MCF 10A (cell line): ENCODE measurements at regions not wholly inside any gene's neighbourhood (a gene's known extent, or its start where the extent isn't known, plus 50 kb on each side); places are given as distances from the start of the nearest gene placed in this dataset.

Experiments used
- BruUV-seq: library from RNA; stranded (reverse); fragments of 400-500 nt; replicated peaks from 2 replicates; lab custom pipeline; 2021; lab: Mats Ljungman, UMichigan
- CTCF ChIA-PET: fragments of 300-600 bp; sonication (Branson Sonifier 250); formaldehyde crosslinking; extraction: SDS; loops from one replicate; lab custom pipeline; 2021; ENCODE audit warnings: antibody characterized with exemption, inconsistent platforms; lab: Yijun Ruan, JAX
- POLR2A ChIA-PET: fragments of 300-600, 350-650 bp; sonication (Branson Sonifier 250); formaldehyde crosslinking; extraction: SDS; loops from one replicate; lab custom pipeline; 2020; ENCODE audit warnings: antibody characterized with exemption, inconsistent platforms; lab: Yijun Ruan, JAX
- DNase-seq: peaks from one replicate; pipeline ENCODE4 v3.0.0-alpha.2; 2018; ENCODE audit not compliant: unreplicated experiment
- H3K27ac Mint-ChIP-seq: one replicate; pipeline ENCODE4 v1.8.0; 2022; ENCODE audit warnings: mild to moderate bottlenecking, low read depth, mixed read lengths; ENCODE audit not compliant: unreplicated experiment
- H3K27me3 Mint-ChIP-seq: one replicate; pipeline ENCODE4 v1.8.0; 2022; ENCODE audit warnings: mixed read lengths; ENCODE audit not compliant: insufficient read depth, unreplicated experiment
- H3K36me3 Mint-ChIP-seq: one replicate; pipeline ENCODE4 v1.8.0; 2022; ENCODE audit warnings: mild to moderate bottlenecking, moderate library complexity, mixed read lengths; ENCODE audit not compliant: insufficient read depth, unreplicated experiment
- H3K4me1 Mint-ChIP-seq: one replicate; pipeline ENCODE4 v1.8.0; 2022; ENCODE audit warnings: mixed read lengths; ENCODE audit not compliant: insufficient read depth, unreplicated experiment
- H3K4me3 Mint-ChIP-seq: one replicate; pipeline ENCODE4 v1.8.0; 2022; ENCODE audit warnings: mild to moderate bottlenecking, moderate library complexity, mixed read lengths; ENCODE audit not compliant: unreplicated experiment
- H3K9me3 Mint-ChIP-seq: one replicate; pipeline ENCODE4 v1.8.0; 2022; ENCODE audit warnings: mixed read lengths; ENCODE audit not compliant: unreplicated experiment
- intact Hi-C: fragments of 100-400 bp; cut with micrococcal nuclease; formaldehyde crosslinking; loops from 2 replicates; pipeline ENCODE4 v1.14.1; 2022
- TF ChIP-seq, protein P1 (sequence below): fragments of 200-600 bp; IDR thresholded peaks from one replicate; pipeline ENCODE4 v1.8.0; 2022; ENCODE audit warnings: antibody characterized with exemption, mild to moderate bottlenecking; ENCODE audit not compliant: unreplicated experiment

DNA sequence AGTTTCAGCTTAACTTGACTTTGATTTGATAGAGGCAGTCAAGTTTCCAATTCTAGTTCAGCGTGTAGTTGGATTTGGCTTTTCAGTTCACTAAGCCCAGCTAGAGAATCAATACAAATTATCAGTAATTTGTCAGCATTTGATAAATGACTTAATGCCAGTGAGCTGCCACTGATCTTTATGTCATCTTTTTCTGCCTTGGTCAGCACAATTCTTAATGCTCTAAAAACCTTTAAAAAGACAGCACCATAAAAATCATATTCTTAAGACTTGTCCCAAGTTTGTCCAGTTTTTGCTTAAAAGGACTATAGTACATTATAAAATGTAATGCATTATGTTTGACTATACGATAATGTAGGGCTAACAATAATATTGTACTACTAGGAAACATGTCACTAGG lies 920.5 kb downstream of the LRFN5 start:
- DNase-seq: no peak
- Mint-ChIP-seq H3K9me3 (peaks cover 4% of the 10 kb centered on the region), H3K27ac (no peak overlapping the region), H3K4me1 (peaks cover 5% of the 10 kb centered on the region), H3K36me3 (no peaks in the 10 kb centered on the region), H3K4me3 (no peak overlapping the region), H3K27me3 (no peaks in the 10 kb centered on the region)
- intact Hi-C loops: no loop called here
- TF ChIP-seq, protein P1, sequence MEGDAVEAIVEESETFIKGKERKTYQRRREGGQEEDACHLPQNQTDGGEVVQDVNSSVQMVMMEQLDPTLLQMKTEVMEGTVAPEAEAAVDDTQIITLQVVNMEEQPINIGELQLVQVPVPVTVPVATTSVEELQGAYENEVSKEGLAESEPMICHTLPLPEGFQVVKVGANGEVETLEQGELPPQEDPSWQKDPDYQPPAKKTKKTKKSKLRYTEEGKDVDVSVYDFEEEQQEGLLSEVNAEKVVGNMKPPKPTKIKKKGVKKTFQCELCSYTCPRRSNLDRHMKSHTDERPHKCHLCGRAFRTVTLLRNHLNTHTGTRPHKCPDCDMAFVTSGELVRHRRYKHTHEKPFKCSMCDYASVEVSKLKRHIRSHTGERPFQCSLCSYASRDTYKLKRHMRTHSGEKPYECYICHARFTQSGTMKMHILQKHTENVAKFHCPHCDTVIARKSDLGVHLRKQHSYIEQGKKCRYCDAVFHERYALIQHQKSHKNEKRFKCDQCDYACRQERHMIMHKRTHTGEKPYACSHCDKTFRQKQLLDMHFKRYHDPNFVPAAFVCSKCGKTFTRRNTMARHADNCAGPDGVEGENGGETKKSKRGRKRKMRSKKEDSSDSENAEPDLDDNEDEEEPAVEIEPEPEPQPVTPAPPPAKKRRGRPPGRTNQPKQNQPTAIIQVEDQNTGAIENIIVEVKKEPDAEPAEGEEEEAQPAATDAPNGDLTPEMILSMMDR: no peak
- ChIA-PET CTCF (no interaction called here), POLR2A (interaction anchor here (0.7 kb wide), 1 partner anchor 28 kb away, joined by 3 read pairs; no protein-coding TSS in a partner anchor)
- BruUV-seq: no TSS peak

DNA sequence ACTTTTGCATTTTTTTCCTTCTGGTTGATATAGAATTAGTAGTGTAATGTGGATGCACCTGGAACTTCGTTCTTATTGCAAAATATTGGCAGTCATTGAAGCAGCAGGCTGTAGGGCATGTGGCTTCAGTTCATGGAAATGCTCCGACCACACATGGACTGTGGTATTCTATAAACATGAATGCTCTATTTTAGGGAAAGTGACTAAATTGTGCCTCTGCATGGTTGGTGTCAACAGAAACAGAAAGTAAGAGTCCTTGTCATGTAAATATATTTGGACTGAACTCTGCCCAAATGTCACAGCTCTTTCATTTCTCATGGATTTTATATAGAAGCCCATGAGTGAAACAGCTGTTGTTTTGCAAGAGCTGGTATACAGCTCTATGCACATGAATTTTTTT lies 917.0 kb downstream of the LRFN5 start:
- Mint-ChIP-seq H3K4me3 (peak overlapping the region; percentile 41), H3K4me1 (peaks cover 5% of the 10 kb centered on the region), H3K9me3 (no peaks in the 10 kb centered on the region), H3K36me3 (no peaks in the 10 kb centered on the region), H3K27me3 (no peaks in the 10 kb centered on the region), H3K27ac (peak overlapping the region; percentile 58)
- POLR2A ChIA-PET: interaction anchor here (0.5 kb wide), 1 partner anchor 120 kb away, joined by 3 read pairs; no protein-coding TSS in a partner anchor
- no TSS peak for BruUV-seq
- peak; percentile 13 for DNase-seq
- intact Hi-C loops: no loop called here
- TF ChIP-seq, protein P1: no peak
- CTCF ChIA-PET: no interaction called here

DNA sequence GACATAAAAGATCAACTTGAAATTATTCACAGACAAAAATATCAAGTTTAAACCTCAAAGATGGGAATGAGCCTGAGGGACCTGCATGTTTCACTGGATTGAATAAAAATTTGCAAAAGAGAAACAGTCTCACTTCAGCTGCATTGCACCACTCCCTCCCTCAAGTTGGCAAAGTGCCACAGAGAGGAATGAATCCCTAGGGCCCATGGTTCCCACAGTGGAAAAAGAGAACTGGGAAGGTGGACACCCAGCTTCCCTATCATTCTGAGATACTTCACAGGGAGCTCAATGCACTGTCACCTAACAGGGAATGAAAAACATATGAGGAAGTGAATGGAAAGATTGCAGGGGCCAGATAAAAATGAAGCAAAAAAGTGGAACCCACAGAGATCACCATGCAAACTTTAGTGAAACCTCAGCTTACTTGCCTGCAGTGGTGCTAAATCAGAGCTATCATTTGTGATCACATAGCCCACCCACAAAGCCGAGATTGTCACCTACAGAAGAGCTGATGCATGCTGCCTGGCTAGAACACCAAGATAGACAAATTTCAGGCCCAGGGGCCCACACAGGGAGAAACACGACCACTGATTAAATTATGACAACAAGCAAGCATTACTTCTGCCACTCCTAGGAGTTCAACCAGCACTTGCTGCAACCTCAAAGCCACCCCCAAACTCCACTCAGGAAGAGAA lies 911.3 kb downstream of the LRFN5 start:
- Mint-ChIP-seq H3K36me3 (no peaks in the 10 kb centered on the region), H3K27me3 (no peaks in the 10 kb centered on the region), H3K9me3 (no peaks in the 10 kb centered on the region), H3K27ac (no peak overlapping the region), H3K4me1 (peaks cover 5% of the 10 kb centered on the region), H3K4me3 (no peak overlapping the region)
- intact Hi-C loops: no loop called here
- DNase-seq: peak; percentile 23
- no TSS peak for BruUV-seq
- CTCF ChIA-PET: no interaction called here
- POLR2A ChIA-PET: no interaction called here
- TF ChIP-seq, protein P1: no peak

DNA sequence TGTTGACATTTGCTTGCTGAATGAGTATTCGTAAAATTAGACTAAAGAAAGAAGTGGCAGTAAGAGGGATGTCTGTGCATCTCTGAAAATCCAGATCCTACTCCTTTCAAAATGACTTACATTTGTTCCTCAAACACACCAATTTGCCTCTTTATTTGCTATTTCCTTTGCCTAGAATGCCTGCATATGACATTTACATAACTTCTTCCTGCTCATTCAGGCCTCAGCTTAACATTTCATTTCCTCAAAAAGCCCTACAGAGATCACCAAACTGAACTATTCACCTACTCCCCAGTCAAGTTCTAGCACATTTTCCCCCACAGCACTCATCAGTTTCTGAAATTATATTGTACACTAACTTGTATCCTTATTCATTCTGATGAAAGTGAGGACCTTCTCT lies 907.2 kb downstream of the LRFN5 start:
- TF ChIP-seq, protein P1: no peak
- CTCF ChIA-PET: interaction anchor here (0.6 kb wide), 1 partner anchor 40 kb away, joined by 3 read pairs; no protein-coding TSS in a partner anchor
- Mint-ChIP-seq H3K36me3 (no peaks in the 10 kb centered on the region), H3K4me1 (no peaks in the 10 kb centered on the region), H3K27ac (no peak overlapping the region), H3K9me3 (peaks cover 14% of the 10 kb centered on the region), H3K4me3 (no peak overlapping the region), H3K27me3 (no peaks in the 10 kb centered on the region)
- DNase-seq: no peak
- BruUV-seq: no TSS peak
- POLR2A ChIA-PET: no interaction called here
- intact Hi-C loops: no loop called here
